ENCODE measurements at regions not wholly inside any gene's neighbourhood (a gene's known extent, or its start where the extent isn't known, plus 50 kb on each side); places are given as distances from the start of the nearest gene placed in this dataset.

DNA sequence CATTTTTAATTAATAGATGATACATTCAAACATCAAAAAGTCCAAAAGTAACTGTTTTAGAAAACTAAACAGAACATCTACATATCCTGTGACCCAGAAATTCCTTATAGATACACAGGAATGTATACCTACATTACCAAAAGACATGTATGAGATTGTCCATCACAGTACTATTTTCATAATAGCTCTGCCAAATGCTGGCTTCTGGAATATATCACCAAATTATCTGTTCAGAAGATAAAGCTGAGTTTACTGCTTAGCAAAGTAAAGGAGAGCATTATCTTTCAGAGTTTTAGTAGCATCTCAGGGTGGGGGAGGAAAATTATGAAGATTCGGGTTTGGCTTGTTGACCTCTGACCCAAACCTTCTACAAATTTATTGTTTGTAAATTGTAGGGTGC is 368.9 kb upstream of the SLC7A11 start:
- Histone ChIP-seq H3K27ac (no peak overlapping the region), H3K9me3 (no peaks in the 10 kb centered on the region), H3K36me3 (no peaks in the 10 kb centered on the region), H3K27me3 (no peaks in the 10 kb centered on the region), H3K4me3 (no peak overlapping the region), H3K4me1 (no peaks in the 10 kb centered on the region)
- WGBS, result 81% methylated on average over 1 of the region's 1 CpG
- DNase-seq (ENCODE audit: low spot score in 2 of 2), result no peak
- TF ChIP-seq, protein P1, sequence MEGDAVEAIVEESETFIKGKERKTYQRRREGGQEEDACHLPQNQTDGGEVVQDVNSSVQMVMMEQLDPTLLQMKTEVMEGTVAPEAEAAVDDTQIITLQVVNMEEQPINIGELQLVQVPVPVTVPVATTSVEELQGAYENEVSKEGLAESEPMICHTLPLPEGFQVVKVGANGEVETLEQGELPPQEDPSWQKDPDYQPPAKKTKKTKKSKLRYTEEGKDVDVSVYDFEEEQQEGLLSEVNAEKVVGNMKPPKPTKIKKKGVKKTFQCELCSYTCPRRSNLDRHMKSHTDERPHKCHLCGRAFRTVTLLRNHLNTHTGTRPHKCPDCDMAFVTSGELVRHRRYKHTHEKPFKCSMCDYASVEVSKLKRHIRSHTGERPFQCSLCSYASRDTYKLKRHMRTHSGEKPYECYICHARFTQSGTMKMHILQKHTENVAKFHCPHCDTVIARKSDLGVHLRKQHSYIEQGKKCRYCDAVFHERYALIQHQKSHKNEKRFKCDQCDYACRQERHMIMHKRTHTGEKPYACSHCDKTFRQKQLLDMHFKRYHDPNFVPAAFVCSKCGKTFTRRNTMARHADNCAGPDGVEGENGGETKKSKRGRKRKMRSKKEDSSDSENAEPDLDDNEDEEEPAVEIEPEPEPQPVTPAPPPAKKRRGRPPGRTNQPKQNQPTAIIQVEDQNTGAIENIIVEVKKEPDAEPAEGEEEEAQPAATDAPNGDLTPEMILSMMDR (IDR thresholded peaks at IDR 0.05), result no peak
- no peak for TF ChIP-seq POLR2A (IDR thresholded peaks at IDR 0.05)
- TF ChIP-seq POLR2AphosphoS5 (IDR thresholded peaks at IDR 0.05), result no peak
- no peak for TF ChIP-seq EP300 (IDR thresholded peaks at IDR 0.05)

DNA sequence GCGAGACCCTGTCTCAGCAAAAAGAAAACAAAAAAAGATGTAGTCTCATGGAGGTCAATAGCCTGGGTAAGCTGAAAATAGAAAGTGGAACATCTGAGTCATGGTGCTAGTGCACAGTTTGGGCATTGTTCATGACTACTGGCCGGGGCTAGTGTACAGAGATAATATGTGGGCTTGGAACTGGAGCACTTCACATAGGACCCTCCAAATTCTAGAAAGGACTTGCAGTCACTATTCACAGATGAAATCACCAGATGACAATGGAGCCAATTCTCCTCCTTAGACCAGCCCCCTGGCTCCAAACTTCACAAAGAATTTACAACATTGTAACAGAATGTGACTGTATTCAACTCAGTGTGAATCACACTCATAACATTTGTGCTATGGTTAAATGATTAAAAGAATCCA is 367.8 kb upstream of the SLC7A11 start:
- no peaks in the 10 kb centered on the region for H3K4me1 ChIP-seq
- DNase-seq (ENCODE audit: low spot score in 2 of 2), result no peak
- WGBS, result 59% methylated on average over 2 of the region's 2 CpGs
- no peak overlapping the region for H3K4me3 ChIP-seq
- H3K9me3 ChIP-seq, result no peaks in the 10 kb centered on the region
- H3K27me3 ChIP-seq, result no peaks in the 10 kb centered on the region
- TF ChIP-seq EP300 (IDR thresholded peaks at IDR 0.05) (no peak), POLR2AphosphoS5 (IDR thresholded peaks at IDR 0.05) (no peak)
- TF ChIP-seq, protein P1 (IDR thresholded peaks at IDR 0.05), result no peak
- no peak overlapping the region for H3K27ac ChIP-seq
- no peaks in the 10 kb centered on the region for H3K36me3 ChIP-seq

DNA sequence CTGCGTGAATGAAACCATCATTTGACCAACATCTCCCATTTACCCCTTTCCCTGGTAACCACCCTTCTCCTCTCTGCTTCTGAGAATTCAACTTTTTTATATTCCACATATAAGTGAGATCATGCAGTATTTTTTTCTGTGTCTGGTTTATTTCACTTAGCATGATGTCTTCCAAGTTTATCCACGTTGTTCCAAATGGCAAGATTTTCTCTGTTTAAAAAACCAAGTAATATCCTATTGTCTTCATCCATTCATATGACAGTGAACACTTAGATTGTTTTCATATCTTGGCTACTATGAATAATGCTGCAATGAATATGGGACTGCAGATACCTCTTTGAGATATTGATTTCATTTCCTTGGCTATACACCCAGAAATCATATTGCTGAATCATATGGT is 362.4 kb upstream of the SLC7A11 start:
- H3K27me3 ChIP-seq, result no peaks in the 10 kb centered on the region
- H3K9me3 ChIP-seq, result no peaks in the 10 kb centered on the region
- H3K4me3 ChIP-seq, result no peak overlapping the region
- no peak for DNase-seq (ENCODE audit: low spot score in 2 of 2)
- TF ChIP-seq POLR2A (IDR thresholded peaks at IDR 0.05) (no peak), EP300 (IDR thresholded peaks at IDR 0.05) (no peak), POLR2AphosphoS5 (IDR thresholded peaks at IDR 0.05) (no peak)
- TF ChIP-seq, protein P1 (IDR thresholded peaks at IDR 0.05), result no peak
- H3K4me1 ChIP-seq, result no peaks in the 10 kb centered on the region
- H3K36me3 ChIP-seq, result no peaks in the 10 kb centered on the region
- H3K27ac ChIP-seq, result no peak overlapping the region
- WGBS, result 70% methylated on average over 2 of the region's 2 CpGs

DNA sequence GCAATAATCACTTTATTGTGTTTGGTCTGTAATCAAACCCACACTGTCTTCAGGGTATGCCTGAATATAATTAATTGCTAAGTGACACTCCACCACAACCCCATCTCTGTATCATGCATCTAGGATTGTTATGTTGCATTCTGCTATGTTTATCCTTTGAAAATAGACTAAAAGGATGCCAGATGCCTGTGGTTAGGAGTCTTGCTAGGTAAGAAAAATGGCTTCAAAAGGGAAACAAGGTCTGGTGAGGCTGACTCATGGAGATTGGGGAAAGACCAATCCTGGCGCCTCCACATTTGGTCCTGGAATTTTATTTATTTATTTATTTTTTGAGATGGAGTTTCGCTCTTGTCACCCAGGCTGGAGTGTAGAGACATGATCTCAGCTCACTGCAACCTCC is 360.5 kb upstream of the SLC7A11 start:
- Histone ChIP-seq H3K36me3 (no peaks in the 10 kb centered on the region), H3K27me3 (no peaks in the 10 kb centered on the region), H3K4me1 (no peaks in the 10 kb centered on the region), H3K27ac (no peak overlapping the region), H3K4me3 (no peak overlapping the region), H3K9me3 (no peaks in the 10 kb centered on the region)
- WGBS, result 73% methylated on average over 2 of the region's 2 CpGs
- TF ChIP-seq, protein P1 (IDR thresholded peaks at IDR 0.05), result no peak
- no peak for TF ChIP-seq POLR2AphosphoS5 (IDR thresholded peaks at IDR 0.05)
- no peak for DNase-seq (ENCODE audit: low spot score in 2 of 2)

DNA sequence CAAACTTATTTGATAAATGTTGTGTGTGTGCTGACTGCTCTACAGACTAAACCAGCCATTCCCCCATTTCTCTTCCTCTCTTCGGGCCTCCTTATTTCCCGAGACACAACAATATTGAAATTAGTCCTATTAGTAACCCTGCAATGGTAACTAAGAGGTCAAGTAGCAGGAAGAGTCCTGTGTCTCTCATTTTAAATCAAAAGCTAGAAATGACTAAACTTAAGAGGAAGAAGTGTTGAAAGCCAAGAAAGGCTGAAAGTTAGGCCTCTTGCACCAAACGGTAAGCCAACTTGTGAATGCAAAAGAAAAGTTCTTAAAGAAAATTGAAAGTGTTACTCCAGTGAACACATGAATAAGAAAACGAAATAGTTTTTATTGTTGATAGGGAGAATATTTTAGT is 357.8 kb upstream of the SLC7A11 start:
- Histone ChIP-seq H3K4me1 (peaks cover 7% of the 10 kb centered on the region), H3K9me3 (no peaks in the 10 kb centered on the region), H3K27ac (no peak overlapping the region), H3K36me3 (no peaks in the 10 kb centered on the region), H3K27me3 (no peaks in the 10 kb centered on the region), H3K4me3 (no peak overlapping the region)
- WGBS, result 87% methylated on average over 4 of the region's 4 CpGs
- TF ChIP-seq POLR2A (IDR thresholded peaks at IDR 0.05) (no peak), EP300 (IDR thresholded peaks at IDR 0.05) (no peak), POLR2AphosphoS5 (IDR thresholded peaks at IDR 0.05) (no peak)
- TF ChIP-seq, protein P1 (IDR thresholded peaks at IDR 0.05), result no peak
- no peak for DNase-seq (ENCODE audit: low spot score in 2 of 2)
